ENCODE measurements at regions not wholly inside any gene's neighbourhood (a gene's known extent, or its start where the extent isn't known, plus 50 kb on each side); places are given as distances from the start of the nearest gene placed in this dataset.

Small RNA genes in the stretch of these regions (small RNA-seq; reads per million reads assigned to genes)
- gene RF00026, result 0 reads per million in 4 donors
- gene RNU6-1168P, result 0 reads per million in 4 donors

All from upper lobe of left lung (tissue), 4 donors.